HG03108 (cell line): ENCODE measurements at regions not wholly inside any gene's neighbourhood (a gene's known extent, or its start where the extent isn't known, plus 50 kb on each side); places are given as distances from the start of the nearest gene placed in this dataset.

Experiments used
- ATAC-seq: cut with Tn5 transposase; IDR thresholded peaks from one replicate; pipeline ENCODE4 v1.9.1; 2021; ENCODE audit warnings: moderate library complexity; ENCODE audit not compliant: unreplicated experiment

DNA sequence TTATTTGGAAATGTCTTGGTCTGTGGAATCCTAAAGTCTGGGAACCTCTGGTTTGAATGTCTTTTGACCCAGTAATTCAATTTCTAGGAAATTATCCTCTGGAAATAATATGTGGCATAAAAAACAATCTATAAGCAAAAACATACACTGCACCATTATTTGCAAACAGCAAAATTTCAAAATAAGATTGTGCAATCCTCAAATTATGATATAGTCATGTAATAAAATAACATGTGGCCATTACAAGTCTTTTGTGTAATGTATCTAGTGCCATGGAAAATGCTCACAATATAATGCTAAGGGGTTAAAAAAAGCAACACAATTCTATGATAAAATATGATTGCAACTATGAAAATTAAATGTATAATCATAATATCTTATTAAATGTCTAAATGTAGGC is 312.9 kb upstream of the RUNX1 start:
- no peak for ATAC-seq

DNA sequence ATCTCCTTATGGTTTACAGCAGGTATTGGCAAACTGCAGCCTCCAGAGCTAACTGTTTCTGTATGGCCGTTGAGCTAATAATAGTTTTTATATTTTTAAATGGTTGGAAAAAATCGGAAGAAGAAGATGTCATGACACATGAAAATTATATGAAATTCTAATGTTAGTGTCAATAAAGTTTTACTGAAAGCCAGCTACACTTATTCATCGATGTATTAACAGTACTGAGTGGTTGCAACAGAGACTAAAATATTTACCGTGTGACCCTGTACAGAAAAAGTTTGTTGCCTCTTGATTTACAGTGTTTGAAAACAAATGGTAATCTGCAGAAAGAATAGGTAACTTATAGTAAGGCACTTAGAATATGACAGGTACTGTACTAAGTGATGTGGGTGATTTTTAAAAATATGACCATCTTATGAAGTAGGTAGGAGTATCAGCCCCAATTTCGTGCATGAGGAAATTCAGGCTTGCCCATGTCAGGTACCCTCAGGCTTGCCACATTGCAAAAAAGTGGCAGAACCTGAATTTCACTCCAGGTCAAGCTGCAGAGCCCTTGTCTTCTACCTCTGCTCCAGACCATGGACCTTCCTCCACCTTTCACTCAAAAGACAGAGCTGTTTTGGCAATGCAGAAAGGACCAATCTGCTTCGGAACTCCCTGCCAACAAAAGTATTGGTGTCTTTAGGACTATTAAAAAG is 311.9 kb upstream of the RUNX1 start:
- ATAC-seq, result no peak

DNA sequence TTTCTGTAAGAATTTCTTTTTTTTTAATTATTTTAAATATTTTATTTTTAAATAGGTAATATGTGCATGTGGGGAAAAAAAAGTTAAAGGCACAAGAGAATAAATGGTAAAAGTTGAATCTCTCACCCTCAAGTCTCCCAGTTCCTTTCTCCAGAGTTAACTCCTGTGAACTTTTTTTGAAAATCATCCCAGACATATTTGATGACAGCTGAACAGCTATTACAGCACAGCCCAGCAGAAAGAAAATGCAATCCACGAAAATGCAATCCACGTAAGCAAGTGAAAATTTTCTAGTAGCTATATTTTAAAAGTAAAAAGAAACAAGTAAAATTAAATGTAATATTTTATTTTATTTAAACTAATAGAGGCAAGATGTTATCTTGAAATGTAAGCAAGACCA is 310.0 kb upstream of the RUNX1 start:
- ATAC-seq, result no peak

DNA sequence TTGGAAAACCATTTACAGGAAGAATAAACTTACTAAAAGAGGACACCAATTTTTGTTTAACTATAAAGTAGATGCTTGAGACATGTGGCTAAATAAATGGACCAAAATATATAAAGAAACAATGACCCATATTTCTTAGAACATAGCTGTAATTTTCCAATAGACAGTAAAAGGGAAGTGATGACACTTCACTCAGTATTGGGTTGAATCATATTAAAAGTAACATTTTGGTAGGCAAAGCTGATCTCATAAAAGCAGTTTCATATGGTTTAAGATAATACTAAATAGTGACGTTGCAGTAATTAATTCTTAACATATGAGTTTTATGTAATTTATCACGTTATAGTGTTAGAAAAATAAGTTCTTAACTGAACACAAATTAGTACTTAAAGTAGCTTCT is 308.9 kb upstream of the RUNX1 start:
- no peak for ATAC-seq

DNA sequence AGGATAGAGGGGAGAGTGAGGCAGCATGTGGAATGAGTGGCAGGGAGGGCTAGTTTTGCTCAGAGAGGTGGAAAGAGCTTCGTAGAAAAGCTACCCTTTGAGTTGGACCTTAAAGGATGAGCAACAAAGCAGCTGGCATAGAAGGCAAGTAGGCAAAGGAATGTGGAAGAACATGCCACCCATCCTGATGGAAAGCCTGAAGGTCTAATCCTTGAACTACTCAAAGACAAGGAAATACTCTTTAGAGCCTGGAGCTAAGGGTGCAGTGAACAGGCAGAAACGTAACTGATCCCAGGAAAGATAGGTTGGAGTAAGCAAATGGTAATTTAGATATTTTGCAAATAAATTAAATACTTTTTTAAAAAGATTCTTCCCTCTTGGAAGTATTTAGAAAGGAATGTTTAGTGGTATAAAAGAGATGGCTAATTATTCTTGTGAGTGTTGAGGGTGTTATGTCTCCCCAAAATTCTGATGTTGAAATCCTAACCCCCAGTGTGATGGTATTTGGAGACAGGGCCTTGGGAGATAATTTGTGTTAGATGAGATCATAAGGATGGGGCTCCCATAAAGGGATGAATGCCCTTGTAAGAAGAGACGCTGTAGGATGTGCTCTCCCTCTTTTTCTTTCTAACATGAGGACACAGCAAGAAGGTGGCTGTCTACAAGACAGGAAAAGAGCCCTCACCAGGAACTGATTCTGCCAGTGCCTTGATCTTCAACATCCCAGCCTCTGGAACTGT is 308.1 kb upstream of the RUNX1 start:
- no peak for ATAC-seq

DNA sequence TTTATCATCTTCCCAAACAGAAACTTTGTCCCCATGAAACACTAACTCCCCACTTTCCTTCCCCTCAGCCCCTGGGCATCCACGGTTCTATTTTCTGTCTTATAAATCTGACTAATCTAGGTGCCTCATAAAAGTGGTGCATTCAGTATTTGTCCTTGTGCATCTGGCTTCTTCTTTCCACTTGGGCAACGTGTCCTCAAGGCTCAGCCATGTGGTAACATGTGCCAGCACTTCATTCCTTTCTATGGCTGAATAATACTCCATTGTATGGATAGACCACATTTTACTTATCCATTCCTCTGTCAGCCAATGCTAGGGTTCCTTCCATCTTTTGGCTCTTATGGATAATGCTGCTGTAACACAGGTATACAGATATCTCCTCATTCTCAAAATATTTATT is 305.0 kb upstream of the RUNX1 start:
- ATAC-seq, result no peak

DNA sequence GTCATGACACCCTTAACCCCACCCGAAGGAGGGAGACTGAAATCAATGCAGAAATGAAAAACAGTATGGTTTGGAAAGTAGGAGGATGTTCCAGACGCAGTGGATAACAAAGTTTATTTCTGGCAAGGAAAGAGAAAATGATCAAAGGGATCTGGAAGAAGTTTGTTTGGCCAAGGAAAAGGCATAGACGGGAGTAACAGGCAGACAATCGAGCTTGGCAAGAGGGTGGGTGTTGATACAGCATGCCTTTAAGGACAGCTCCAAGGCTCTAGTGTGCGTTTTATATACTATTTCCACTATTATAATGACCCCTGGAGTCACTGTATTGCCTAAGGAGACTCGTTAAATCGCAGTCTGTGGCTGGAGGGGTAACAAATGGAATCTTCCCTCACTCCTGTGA is 303.7 kb upstream of the RUNX1 start:
- no peak for ATAC-seq

DNA sequence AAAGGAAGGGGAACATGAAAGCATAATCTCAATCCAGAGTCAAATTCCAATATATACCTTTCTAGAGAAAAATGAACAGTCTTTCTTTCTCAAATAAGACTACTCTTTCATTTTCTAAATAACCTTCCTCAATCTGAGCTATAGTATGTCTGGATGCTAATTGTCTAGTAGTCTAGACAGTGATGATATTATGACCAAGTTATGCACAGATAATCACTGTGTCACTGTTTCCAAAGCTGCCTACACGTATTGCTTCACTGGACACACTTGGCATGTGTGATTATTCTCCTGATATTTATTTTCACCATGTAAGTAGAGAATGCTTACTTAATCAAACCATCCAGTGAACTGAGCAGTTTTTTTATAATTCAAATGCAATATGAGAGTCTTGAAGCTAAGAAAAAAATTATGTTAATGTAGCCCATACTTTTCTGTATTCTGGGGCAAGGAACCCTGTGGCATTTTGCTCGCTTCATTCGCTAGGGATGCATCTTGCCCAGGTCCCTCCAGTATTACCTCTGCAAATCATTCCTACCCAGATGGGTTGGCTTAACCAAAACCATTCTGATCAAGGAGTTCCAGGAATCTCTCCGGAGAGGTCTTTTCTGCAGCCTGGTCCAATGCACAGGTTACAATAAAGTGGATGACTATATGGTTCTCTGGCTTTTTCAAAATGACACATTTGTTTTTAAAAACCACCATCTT is 303.1 kb upstream of the RUNX1 start:
- ATAC-seq, result no peak

DNA sequence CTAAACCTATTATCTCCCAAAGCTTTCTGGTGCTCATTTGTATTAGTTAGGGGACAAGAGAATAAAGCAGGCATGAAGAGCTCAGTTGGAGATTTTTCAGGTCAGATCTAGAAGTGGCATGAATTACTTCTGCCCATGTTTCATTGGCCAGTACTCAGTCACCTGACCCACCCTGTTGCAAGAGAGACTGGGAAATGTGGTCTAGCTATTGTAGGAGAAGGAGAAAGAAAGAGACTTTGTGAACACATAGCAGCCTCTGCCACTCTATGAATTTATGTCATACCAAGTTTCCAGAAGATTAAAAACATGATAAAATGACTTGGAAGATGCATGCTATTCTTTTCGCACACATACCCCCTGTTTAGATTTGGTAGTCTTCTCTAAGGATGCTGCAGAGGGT is 302.3 kb upstream of the RUNX1 start:
- ATAC-seq, result no peak

DNA sequence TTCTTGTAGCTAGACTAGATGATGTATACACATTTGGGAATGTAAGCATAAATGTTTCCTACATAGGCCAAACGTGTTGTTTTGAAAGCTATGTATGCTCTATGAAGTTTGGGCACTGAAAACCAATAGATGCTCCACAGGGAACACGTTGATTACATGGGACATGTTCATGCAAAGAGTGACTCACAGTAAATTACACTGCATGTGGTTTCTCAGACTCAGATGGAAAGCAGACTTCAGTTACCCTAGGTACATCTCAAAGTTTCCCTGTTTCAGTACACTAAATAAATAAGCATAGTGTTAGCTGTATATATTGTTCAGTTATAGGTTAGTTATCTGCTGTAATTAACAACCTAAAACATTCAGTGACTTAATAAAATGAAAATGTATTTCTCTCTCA is 301.9 kb upstream of the RUNX1 start:
- ATAC-seq, result no peak

DNA sequence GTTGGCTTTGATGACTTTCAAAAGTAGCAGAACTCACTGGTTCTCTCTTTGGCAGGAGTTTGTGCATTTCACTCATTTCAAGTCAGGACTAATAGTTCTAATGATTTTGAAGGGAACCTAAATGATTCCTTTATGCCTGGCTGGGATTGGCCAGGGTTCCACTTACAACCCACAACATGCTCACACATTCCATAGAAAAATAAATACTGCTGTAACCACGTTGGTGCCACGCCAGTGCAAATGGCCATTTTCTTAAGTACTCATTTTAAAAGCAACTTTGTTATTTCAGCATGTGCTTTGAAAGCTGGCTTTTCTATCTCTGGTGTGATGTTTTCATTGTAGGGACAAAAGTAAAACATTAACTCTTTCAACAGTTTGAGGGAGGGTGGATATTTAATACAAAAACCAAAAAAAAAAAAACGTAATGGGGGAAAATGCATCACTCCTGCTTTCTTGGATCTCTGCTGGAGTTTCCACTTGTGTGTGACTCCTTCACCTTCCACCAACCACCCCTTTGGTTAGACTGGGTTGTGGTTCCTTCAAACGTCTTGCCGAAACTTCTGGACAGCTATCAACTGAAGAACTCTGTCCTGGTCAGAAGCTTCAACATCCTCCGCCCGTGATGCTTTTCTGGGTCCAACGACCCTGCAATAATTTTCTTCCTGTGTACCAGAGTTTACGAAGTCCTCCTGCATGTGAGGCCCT is 300.4 kb upstream of the RUNX1 start:
- no peak for ATAC-seq

DNA sequence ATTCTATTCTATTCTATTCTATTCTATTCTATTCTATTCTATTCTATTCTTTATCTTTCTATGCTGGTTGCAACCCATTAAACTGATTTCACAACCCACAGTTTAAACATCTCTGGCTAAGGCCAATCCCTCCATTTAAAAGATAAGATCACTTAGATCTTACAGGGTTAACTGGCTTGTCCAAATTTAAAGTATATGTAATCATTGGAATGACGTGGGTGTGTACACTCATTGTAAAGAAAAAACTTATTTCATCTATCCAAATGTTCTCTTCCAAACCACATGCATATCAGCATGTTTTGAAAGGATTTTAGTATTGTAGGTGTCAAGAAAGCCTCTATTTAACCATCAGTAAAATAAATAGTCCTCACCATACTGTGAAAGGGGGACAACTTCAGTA is 299.6 kb upstream of the RUNX1 start:
- ATAC-seq, result no peak

DNA sequence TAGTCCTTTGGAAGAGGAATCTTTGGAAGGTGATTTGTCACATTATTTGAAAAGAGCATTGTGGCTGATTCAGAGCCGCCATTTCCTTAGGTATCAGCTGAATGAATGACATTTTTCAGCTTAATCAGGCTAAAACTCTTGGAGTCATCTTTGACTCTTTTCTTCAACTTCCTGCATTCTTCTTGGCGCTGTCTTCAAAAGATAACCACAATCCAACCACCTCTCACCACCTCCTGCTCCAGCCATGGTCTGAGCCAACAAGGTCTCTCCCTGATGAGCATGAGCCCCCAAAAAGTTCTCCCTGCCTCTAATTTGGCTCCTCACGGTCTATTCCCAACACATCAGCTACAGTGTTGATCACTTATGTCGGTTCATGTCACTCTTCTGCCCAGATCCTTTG is 297.6 kb upstream of the RUNX1 start:
- no peak for ATAC-seq

DNA sequence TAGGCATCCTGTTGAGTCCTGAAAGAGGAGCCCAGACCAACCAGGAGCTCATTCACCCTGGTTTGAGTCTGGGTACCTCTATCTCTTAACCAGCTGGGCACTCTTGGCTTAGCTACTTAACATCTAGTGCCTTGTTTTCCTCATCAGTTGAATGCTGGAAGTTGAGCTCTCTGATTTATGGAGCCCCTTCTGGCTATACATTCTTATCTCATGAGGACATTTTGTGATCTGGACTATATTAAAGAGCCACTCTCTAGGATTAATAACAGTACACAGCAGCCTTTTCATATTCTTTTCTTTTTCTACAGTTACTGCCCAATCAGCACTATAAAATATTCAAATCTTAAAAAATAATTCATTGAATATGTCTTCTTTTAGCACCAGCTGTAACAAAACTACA is 296.9 kb upstream of the RUNX1 start:
- ATAC-seq, result no peak

DNA sequence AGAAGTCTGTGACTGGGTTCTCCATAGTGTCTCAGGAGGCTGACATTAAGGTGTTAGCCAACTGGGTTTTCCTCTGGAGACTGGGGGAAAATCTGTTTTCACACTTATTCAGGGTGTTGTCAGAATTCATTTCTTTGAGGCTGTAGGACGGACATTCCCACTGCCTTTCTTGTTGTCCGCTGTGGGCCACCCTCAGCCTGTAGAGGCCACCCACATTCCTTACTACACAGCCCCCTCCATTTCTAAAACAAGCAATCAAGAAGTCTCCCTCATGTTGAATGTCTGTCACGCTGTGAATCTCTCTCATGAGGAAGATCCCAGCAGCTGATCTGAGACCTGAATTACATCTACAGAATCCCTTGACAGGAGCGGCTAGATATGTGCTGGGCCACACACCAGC is 295.5 kb upstream of the RUNX1 start:
- ATAC-seq, result no peak

DNA sequence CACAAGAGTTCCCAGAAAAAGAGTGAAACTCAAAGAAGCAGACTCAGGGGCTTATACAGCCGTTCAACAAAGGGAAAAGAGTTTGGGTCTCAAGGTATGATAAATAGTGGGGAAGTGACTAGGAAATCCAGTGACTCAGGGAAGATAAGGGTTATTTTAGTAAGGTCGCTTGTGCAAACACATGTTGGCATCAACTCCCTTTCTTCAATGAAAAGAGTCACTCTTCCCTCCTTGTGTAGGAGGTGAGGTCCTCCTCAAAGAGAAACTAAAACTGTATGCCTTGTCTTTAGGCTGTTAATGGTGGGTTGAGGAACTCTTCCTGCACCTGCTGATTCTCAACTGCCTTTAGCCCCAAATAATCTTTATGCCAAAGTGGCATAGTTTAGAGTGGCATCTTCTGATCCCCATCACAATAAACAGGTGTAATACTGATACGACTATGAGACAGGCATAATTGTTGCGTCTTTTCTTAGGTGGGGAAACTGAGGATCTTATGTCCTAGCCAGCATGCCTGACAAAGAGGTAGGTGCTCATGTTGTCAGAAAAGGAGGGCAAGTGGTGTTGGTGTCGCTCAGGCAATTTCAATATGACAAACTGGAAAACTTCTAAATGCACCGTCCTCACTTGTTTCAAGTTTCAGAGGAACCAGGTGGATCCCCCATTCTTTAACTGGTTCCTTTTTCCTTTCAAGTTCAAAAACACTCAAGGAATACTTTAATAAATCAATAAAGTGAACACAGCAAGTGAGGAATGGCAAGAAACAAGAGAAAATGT is 294.1 kb upstream of the RUNX1 start:
- no peak for ATAC-seq

DNA sequence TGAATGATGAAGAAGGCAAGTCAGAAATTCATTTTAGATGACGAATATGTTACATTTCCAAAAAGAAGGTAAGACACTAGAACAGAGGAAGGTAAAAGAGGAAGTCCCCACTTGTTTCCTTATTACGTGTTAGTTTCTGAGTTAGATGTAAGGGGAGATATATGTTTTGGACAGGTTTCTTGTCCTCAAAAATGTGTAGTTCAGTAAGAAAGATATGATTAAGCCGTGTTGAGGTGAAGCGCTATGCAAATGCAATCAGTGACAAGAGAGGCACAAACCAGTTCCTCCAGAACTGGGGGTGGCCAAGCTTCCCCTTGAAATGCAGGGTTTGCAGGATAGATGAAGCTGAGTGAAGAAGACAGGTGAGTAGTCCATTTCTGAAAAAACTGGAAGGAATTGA is 293.3 kb upstream of the RUNX1 start:
- no peak for ATAC-seq

DNA sequence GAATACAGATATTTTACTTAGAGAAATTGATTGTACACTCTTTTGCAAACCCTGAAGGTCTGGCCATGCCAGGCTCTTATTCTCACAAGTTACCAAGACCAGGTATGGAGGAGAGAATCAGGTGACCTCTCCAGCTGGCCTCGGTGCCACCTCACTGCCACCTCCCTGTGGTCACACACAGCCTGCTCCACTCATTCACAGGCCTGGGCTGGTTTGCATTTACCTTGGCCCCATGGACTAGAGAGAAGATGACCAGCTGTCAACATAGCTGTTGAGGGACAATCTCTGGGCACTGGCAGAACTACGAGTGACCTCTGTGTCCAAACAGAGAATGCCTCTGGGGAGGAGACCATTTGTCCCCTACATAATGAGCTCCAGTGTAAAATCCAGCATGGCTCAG is 291.2 kb upstream of the RUNX1 start:
- no peak for ATAC-seq

DNA sequence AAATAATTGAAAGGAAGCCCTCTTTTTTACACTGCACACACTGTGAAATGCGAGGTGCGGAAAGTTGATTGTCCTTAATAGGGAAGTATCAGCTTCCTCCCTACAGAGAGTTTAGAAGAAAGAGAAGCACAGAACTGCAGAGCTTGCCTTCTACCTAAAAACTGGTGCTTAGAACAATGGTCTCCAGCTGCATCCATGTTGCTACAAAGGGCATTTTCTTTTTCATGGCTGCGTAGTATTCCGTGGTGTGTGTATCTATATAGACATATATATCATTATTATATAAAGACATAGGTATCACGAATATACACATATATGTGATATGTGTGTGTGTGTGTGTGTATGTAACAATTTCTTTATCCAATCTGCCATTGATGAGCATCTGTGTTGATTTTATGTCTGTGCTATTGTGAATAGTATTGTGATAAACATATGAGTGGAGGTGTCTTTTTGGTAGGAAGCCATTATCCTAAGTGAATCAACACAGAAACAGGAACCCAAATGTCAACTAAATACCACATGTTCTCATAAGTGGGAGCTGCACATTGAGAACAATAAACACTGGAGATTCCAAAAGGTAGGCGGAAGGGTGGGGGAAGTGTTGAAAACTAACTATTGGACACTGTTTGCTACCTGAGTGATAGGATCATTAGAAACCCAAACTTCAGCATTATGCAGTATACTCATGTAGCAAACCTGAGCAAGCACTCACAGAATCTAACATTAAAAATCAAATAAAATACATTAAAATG is 290.0 kb upstream of the RUNX1 start:
- ATAC-seq, result no peak

DNA sequence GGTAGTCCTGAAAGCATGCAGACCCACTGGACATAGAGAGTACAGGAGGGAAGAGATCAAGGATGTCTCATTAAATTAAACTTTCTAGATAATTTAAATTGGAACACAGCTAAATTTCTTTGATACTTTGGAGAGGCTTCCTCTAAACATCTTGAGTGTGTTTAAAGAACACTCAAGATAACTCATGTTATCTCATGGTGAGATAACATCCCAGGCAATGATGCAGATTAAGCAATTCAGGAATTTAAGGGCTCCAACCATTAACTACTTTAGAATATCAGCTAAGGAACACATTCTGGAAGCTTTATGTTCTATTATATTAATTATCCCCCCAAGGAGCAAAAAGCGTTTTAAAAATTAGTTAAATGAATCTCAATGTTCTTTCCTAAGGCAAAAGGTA is 289.2 kb upstream of the RUNX1 start:
- ATAC-seq, result no peak
